ENCODE measurements at regions not wholly inside any gene's neighbourhood (a gene's known extent, or its start where the extent isn't known, plus 50 kb on each side); places are given as distances from the start of the nearest gene placed in this dataset.

DNA sequence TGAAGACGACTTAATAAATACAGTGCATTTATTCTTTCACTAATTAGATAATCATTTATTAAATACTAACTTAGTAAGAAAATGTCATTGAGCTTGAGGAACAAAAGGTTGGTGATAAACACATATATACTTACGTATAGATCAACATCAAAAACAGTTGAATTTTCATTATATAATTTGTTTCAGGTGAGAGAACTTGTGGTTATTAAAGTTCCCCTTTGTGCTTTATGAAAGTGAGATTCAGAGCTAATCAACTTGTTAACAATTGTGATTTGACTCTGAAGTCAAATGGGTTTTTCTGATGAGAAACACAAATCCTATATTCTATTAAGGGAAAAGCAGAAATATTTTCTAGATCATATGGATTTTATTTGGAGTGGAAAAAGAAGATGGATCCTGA is 524.0 kb downstream of the SOX11 start (continued):
- TF ChIP-seq POLR2A (IDR thresholded peaks at IDR 0.05; ENCODE audit: control extremely low read depth in 1 of 2, low read depth in 2 of 2, low read length in 2 of 2) (no peak), RNF2 (IDR thresholded peaks at IDR 0.05; ENCODE audit: borderline replicate concordance, low read depth, low read length, missing control alignments, poor library complexity, severe bottlenecking) (no peak), SAP30 (IDR thresholded peaks at IDR 0.05; ENCODE audit: insufficient read depth, insufficient replicate concordance, low read length) (no peak)

Measured in H1 (cell line).